Right ventricle myocardium inferior (tissue), 1 donor: ENCODE measurements at regions not wholly inside any gene's neighbourhood (a gene's known extent, or its start where the extent isn't known, plus 50 kb on each side); places are given as distances from the start of the nearest gene placed in this dataset.

Experiments used
- ATAC-seq: fragments of 200-7000 bp; cut with Tn5 transposase; one replicate; pipeline ENCODE4 v1.9.1; 2020; ENCODE audit warnings: mild to moderate bottlenecking, moderate library complexity
- DNase-seq: peaks from one replicate; pipeline ENCODE4 v3.0.0; 2021; ENCODE audit errors: missing footprints
- intact Hi-C: fragments of 100-400 bp; cut with DNase I; formaldehyde crosslinking; loops from one replicate; pipeline ENCODE4 v1.11.0; 2022
- donor health status: DM: no; HTN: yes; CAD: no; lungs with severe emphysema.

GRCh38 chr5:173733831-173734501 lies 117.5 kb upstream of the BOD1 start:
- DNase-seq (no peak), ATAC-seq (no peak)
- intact Hi-C loops = no loop called here

- no peak for DNase-seq
- intact Hi-C loops = no loop called here
- no peak for ATAC-seq
These were observed 118.3 kb upstream of the BOD1 start for GRCh38 chr5:173734716-173735115.

- ATAC-seq (no peak), DNase-seq (no peak)
- intact Hi-C loops = no loop called here
These were observed 118.7 kb upstream of the BOD1 start for GRCh38 chr5:173735184-173735583.

GRCh38 chr5:173735691-173736090 lies 119.2 kb upstream of the BOD1 start:
- ATAC-seq = no peak
- DNase-seq = no peak
- intact Hi-C loops = no loop called here

GRCh38 chr5:173736374-173736773 lies 119.9 kb upstream of the BOD1 start:
- intact Hi-C loops = no loop called here
- ATAC-seq (no peak), DNase-seq (no peak)

- intact Hi-C loops = no loop called here
- DNase-seq = no peak
- ATAC-seq = no peak
These were observed 120.5 kb upstream of the BOD1 start for GRCh38 chr5:173736923-173737412.

GRCh38 chr5:173739741-173740140 lies 123.3 kb upstream of the BOD1 start:
- ATAC-seq (no peak), DNase-seq (no peak)
- intact Hi-C loops = no loop called here

- DNase-seq (no peak), ATAC-seq (no peak)
- intact Hi-C loops = no loop called here
These were observed 124.0 kb upstream of the BOD1 start for GRCh38 chr5:173740400-173740799.

GRCh38 chr5:173741087-173741486 lies 124.6 kb upstream of the BOD1 start:
- intact Hi-C loops = no loop called here
- ATAC-seq (no peak), DNase-seq (no peak)

- no peak for DNase-seq
- no peak for ATAC-seq
- intact Hi-C loops = no loop called here
These were observed 125.4 kb upstream of the BOD1 start for GRCh38 chr5:173741729-173742431.

GRCh38 chr5:173742432-173742816 lies 126.0 kb upstream of the BOD1 start:
- DNase-seq = no peak
- no peak for ATAC-seq
- intact Hi-C loops = no loop called here

- ATAC-seq = no peak
- no peak for DNase-seq
- intact Hi-C loops = no loop called here
These were observed 127.3 kb upstream of the BOD1 start for GRCh38 chr5:173743641-173744343.

- ATAC-seq (no peak), DNase-seq (no peak)
- intact Hi-C loops = no loop called here
These were observed 128.1 kb upstream of the BOD1 start for GRCh38 chr5:173744551-173744950.

- ATAC-seq (no peak), DNase-seq (no peak)
- intact Hi-C loops = no loop called here
These were observed 128.7 kb upstream of the BOD1 start for GRCh38 chr5:173745123-173745522.

- ATAC-seq (no peak), DNase-seq (no peak)
- intact Hi-C loops = no loop called here
These were observed 129.1 kb upstream of the BOD1 start for GRCh38 chr5:173745557-173745956.

GRCh38 chr5:173746047-173746646 lies 129.7 kb upstream of the BOD1 start:
- no peak for ATAC-seq
- intact Hi-C loops = no loop called here
- DNase-seq = no peak

- no peak for ATAC-seq
- intact Hi-C loops = no loop called here
These were observed 131.4 kb upstream of the BOD1 start for GRCh38 chr5:173747876-173748275.

GRCh38 chr5:173750538-173751265 lies 134.3 kb upstream of the BOD1 start:
- ATAC-seq (no peak), DNase-seq (no peak)

More at GRCh38 chr5:173747876-173748275, 131.4 kb upstream of the BOD1 start:
- DNase-seq = no peak

GRCh38 chr5:173751266-173751600 lies 134.8 kb upstream of the BOD1 start:
- intact Hi-C loops = loop anchor here (5.0 kb wide), 1 partner anchor 64 kb away; no protein-coding TSS in a partner anchor
- no peak for DNase-seq
- ATAC-seq = no peak

More at GRCh38 chr5:173750538-173751265, 134.3 kb upstream of the BOD1 start:
- intact Hi-C loops = loop anchor here (5.0 kb wide), 1 partner anchor 63 kb away; no protein-coding TSS in a partner anchor
